GM21737 (cell line): ENCODE measurements at regions not wholly inside any gene's neighbourhood (a gene's known extent, or its start where the extent isn't known, plus 50 kb on each side); places are given as distances from the start of the nearest gene placed in this dataset.
"Not testable (repeated sequence)": the region's sequence is repeated elsewhere in the genome, so short reads cannot be mapped to it uniquely, and the experiment has no call there.

Experiments used
- ATAC-seq: cut with Tn5 transposase; IDR thresholded peaks from one replicate; pipeline ENCODE4 v1.9.1; 2021; ENCODE audit warnings: mild to moderate bottlenecking, moderate library complexity; ENCODE audit not compliant: unreplicated experiment

DNA sequence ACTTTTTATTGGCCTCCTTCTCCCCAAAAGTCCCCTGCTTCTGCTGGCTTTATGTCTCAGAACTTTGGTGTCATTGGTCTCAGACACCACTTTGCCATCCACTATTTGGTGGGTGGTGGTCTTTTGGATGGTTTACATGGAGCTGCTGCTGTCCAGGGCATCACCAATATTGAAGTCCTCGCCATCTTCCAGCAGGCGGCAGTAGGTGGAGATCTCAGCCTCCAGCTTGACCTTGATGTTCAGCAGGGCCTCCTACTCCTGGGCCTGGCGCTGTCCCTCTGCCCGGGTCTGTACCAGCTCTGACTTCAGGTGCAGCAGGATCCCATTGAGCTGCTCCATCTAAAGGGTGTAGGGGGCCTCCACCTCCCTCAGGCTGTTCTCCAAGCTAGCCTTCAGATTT lies 148.4 kb upstream of the FOXA2 start:
- no peak for ATAC-seq

DNA sequence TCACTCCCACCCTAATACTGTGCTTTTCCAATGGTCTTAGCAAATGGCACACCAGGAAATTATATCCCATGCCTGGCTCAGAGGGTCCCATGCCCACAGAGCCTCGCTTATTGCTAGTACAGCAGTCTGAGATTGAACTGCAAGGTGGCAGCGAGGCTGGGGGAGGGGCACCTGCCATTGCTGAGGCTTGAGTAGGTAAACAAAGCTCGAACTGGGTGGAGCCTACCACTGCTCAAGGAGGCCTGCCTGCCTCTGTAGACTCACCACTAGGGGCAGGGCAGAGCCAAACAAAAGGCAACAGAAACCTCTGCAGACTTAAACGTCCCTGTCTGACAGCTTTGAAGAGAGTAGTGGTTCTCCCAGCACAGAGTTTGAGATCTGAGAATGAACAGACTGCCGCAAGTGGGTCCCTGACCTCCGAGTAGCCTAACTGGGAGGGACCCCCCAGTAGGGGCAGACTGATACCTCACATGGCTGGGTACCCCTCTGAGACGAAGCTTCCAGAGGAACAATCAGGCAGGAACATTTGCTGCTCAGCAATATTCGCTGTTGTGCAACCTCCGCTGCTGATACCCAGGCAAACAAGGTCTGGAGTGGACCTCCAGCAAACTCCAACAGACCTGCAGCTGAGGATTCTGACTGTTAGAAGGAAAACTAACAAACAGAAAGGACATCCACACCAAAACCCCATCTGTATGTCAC lies 150.7 kb upstream of the FOXA2 start:
- not testable (repeated sequence) for ATAC-seq

DNA sequence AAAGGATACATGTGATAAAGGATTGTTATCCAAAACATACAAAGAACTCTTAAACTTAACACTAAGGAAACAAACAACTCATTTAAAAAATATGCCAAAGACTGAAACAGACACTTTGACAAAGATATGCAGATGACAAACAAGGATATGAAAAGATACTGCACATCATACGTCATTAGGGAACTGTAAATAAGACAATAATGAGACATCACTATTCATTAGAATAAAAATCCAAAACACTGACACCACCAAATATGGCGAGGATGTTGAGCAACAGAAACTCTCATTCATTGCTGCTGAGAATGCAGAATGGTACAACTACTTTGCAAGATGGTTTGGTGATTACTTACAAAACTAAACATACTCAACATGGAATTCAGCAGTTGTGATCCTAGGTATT lies 156.5 kb upstream of the FOXA2 start:
- no peak for ATAC-seq

DNA sequence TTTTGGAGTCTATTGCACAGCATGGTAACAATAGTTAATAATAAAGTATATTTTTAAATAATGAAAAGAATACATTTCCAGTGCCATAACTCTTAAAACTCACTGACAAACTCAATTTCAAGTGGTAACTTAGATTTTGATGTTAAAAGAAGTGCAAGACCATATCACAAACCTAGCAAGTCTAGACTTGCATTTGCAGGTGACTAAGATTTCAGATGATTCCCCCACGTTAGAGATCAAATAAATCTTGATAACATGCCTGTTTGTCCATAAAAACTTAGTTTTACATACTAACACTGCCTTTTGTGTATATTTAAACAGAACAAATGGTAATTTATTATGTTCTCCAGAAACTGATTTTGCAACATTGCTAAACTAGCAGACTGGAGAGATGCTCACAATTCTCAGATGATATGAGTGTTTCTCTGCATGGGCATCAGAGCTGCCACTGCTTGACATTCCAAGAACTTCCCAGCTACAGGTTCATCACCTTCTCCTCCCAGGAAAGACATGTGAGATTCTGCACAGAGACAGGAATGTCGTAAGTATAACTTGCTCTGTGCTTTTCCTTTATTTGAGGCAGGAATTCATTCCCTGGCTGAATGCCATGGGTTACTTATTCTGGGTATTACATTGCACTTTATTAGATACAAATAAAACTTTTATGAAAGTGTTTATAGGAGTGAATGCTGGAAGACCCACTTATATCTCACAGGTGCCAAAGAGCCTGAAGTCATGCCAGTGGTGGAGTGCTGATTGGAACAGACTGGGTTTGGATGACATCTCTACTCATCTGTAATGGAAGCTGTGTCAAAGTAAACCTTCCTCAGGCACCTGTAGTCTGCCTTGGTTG lies 160.2 kb upstream of the FOXA2 start:
- ATAC-seq: no peak

DNA sequence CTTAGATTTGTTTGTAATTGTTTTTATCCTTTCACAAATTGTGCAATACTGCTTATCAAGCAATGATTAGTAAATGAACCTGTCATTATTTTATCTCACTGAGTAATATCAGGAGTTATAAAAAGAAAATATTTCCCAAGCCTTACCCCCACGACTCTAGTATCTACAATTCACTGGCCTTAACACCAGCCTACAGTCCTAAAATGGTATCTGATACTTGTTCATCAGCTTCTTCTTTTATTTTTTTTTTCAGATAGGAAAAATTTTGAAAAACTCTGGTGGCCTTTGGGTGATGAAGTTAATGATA lies 160.8 kb upstream of the FOXA2 start:
- no peak for ATAC-seq

DNA sequence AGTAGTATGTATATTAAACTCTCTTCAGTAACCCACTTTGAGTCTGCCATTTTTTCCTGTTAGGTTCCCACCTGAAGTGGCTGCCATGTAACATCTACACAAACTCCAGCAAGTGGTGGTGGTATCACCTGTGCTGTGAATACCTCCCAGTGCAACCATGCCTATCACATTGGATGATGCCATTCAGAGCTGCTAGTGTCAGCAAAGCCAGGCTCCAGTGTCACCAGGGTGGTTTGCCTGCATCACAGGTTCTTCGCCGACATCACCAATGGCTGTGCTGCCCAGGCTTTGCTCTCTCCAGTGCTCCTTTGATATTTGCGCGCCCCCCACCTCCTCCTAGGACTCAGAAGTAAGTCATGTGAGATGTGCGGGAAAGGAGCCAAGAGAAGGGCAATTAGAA lies 162.6 kb upstream of the FOXA2 start:
- ATAC-seq: no peak

DNA sequence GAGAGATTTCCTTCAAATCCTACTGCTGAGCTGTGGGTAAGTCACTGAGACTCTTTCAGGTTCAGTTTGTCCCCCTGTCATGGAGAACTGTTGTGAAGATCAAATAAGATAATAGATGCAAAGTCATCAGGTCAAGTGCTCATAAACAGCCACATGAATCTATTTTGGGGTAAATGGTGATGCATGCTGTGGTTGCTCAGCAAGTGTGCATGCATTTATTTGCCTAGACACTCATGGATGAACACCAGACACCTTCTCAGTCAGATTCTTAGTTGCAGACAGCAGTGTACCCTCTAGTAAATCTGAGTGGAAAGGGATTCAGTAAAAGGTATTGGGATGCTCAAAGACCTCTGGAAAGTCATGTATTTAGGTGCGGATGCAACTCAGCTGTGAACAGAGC lies 168.0 kb upstream of the FOXA2 start:
- no peak for ATAC-seq

DNA sequence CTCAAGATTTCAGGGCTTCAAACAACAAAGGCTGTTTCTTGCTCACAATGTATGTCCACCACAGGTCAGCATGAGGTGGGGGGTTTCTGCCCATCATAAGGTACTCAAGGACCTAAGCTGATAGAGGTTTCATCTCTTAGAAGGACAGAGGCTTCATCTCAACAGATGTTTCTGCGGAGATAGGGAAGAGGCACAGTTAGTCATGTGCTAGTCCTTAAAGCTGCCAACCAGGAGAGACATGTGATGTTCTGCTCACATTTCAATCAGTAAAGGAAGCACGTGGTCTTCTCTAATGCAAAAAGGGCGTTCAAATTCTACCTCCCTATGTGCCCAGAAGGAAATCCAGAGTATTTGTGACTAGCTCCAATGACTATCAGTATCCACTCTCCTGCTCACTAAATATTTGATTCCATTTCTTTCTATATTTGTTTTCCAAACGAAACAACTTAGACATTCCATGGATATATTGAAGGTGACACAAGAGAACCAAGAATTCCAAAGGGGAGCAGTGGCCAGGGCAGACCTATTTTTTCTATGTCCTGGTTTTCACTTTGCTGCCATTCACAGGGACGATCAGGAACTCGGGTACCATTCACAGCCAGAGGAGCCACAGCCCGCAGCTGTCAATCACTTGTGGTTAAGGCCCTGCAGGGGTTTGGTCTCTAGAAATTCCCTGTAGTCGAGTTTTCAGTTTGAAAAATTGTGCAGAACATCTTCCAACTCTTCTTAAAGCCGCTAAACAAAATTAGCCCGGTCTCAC lies 173.2 kb upstream of the FOXA2 start:
- no peak for ATAC-seq

DNA sequence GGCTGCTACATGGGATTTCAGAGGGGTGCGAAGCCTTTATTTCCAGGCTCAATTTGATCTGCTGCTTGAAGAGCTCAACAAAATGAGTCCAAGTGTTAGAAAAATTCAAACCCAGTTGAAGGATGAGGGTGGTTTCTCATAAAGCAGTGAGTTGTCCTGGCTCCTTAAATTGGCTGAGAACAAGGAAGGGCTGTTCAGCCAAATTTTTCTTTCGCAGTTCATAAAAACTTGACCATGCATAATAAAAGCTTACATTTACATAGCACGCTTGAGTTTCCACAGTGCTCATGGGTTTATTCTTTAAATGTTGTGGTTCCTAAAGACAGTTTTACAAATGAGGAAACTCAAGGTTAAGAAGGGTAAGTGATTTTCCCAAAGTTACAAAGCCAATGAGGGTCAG lies 174.4 kb upstream of the FOXA2 start:
- ATAC-seq: no peak

DNA sequence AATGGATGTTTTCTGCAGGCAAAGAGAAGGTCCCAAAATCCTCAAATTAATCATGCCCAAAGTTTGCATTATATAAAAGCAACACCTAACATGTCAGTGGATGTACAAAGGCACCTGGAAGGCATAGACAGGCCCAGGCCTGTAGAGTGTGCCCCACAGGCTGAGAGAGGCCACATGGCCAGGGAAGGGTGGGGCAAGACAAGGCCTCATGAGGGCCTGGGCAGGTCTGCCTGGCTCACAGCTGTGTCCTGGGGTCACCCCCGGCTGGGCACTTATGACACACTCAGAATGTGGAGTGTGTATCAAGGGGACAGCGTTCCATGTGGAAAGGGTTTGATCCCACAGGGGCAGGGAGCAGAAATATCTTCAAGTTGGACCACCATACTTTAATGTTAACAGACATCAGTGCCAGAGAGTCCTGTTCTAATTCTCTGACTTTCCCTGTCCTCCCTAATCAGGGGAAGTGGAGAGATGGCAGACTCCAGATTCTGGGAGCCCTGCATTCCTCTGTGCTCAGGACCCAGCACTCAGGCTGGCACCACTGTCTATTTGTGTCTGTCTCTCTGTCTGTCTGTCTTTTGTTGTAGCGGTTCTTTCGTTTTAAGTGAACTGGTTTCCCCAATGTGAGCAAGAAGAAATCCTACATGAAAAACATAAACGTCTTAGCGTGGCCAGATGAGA lies 178.3 kb upstream of the FOXA2 start:
- ATAC-seq: no peak

DNA sequence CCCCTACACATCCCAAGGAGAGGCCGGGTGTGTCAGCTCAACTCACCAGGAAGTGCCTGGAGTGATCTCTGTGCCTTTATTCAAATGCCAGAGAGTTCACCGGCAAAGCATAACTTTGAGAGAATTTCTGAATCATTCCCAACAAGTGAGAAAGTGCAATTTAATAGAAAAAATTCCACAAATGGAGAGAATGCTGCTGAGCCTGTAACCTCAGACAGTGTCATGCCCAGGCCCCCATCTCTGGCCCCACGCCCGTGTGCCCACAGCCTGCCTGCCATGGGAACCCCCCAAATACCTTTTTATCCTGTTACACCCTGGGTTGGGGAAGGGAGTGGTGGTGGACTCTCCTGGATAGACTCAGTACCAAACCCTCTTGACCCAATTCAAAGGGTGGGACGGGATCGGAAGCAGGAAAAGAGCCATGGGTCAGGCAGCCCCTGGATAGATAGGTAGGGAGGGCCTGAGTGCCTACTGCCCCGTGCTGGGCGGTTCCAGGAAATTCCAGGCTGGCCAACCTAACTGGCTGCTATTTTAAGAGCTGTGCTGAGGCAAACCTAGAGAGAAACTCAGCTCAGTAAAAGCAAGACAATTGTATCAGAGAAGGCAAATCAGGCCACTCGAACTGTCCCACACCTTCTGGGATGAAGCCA lies 179.0 kb upstream of the FOXA2 start:
- ATAC-seq: no peak

DNA sequence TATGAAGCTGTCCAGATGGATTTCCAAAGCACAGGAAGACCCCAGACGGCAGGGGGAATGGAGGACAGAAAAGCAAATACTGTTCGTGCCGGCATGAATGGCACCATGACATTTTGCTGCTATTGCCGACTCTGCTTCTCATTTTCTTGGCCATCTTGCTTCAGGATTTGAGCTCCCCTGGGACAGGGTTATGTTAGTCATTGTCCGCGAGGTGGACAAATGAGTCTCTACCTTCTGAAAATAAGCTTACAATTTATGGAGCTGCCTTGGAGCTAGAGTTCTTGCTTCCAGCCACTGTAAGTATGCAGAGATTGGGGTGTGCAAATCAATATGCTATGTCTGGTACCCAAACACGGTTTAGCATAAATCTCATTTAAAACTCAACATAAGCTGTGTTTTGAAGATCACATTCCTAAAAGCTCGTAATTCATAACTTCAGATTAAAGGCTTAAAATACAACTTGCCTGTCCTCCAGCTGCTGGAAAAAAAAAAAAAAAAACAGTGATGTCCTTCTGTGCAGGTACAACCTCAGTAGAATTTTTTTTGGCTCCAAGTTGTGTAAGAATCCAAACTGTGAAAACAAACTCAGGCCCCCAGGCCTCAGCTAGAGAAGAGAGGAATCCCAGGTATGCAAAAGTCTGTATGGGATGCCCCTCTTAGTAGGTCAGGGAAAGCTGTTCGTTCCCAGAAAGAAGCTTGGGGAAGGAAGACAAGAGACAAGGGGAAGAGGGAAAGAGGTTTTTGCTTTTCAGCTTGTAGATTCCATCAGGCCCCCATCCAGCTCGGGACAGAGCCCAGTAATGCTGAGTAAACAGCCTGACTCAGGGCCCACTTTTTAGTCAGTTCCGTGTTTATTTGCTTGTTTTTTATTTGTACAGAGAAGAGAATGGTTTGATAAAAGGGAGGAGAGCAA lies 184.2 kb upstream of the FOXA2 start:
- no peak for ATAC-seq

DNA sequence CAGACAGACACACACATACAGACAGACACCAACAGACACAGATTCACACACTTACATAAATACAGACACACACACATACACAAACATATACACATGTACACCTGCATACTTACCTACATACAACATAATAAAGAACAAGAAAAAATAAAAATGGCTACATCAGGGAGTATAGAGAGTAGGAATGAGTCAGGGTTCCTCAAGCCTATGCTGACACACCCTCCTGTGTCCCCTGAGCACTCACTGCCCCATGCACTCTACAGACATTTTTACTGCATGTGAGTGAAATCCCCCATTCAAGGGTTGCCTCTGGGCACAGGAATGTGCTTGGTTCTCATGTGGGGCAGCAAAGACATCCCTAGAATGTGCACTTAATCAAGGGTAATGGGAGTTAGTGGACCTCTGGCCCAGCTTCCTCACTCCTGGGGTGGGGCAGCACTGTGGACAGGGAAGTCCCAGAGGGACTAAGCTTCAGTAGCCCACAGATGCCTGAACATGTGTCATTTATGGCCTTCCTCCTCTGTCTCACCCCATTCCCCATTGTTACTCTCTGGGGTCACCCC lies 185.9 kb upstream of the FOXA2 start:
- no peak for ATAC-seq

DNA sequence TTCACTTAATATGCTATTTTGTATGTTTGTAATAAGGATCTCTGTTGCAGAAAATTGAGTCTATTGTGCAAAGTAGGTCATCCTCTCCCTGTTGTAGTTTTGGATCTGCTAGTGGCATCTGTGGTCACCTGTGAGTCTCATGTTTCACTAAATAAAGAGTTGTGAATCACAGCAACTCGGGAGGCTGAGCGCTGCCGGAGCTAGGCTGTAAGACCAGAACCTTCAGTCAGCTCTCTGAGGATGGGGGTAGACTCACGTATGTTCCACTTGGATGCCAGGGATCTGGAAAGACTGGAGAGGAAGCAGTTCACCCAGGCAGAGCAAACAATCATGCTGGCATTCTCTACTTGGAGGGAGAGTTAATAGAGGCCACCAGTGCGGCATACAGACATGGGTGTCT lies 187.3 kb upstream of the FOXA2 start:
- ATAC-seq: no peak

DNA sequence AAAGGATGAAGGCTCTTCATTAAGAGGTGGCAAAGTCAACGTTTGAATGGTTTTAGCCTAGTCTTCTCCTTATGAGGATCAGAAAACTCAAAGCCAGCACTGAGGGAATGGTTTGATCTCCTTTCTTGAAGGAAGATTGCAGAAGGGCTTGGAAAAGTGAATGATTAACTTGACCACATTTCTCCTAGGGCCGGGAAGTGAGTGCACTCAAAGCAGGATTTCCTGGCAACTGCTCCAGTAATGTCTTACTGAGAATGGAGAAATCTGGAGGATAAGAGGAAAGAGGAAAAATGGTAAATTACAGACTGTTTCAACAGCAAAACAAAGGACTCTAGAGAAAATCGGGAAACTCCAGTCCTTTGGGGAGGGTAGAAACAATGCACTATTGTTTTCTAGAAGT lies 189.0 kb upstream of the FOXA2 start:
- ATAC-seq: no peak

DNA sequence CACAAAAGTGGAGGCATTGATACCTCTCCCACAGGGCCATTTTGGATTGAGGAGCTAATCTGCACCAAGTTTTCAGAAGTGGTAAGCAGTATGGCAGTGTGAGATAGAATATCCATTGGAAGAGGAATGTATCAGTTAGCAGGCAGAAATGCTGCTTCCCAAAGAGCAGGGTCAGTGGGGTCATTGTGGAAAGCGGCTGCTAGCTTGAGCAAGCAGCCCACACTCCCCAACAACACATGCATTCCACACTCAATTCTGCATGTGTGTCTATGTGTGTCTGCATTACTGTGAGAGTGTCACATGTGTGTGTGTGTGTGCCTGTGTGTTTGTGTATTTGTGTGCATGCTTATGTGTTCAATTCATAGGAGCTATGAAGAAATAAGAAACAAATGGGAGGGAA lies 190.9 kb upstream of the FOXA2 start:
- no peak for ATAC-seq

DNA sequence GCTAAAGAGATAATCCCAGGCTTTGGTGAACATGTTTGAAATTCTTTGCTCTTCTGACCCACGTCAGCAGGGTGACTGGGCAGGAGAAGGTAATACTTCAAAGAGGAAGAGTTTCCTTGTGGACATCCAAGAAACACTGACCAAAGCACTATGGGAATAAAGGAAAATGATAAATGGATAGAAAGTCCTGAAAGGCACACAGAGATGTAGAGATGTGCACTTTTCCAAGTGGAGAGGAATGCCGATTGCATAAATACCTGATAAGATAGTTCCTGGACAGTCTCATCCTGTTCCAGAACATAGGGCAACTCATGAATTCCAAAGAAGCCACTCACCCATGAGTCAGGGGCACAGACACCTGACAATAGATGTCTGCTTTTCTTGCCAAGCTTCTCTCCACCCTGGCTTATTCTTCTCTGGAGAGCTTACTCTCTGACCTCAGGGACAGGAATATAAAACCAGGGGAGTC lies 191.3 kb upstream of the FOXA2 start:
- no peak for ATAC-seq

DNA sequence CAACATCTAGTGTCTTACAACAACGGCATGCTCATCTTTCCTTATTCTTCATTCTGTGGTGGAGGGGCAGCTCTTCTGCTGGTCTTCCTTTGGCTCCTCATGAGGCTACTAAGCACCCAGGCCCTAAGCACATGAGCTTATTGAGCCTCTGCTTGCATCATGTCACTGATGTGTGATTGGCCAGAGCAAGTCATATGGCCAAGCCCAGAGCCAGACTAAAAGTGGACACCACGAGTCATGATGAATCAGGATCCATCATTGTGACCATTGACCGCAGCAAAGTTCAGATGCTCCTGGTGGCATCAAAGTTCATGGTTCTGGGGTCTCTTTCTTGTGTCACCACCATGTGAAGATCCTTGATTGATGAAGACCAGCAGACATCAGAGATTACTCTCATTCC lies 192.0 kb upstream of the FOXA2 start:
- ATAC-seq: no peak

DNA sequence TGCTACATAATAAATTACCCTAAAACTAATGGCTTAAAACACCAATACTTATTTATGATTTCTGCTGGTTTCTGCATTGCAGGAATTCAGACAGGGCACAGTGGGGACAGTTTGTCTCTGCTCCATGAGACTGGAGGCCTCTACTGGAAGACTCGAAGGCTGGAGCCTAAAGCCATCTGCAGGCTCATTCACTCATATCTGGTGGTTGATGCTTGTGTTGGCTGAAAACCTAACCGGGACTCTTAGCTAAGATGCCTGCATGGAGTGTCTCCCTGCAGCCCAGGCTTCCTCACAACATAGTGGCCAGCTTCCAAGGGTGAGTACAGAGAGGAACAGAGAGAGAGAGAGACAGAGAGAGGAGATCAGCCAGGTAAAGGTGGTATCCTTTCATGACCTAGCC lies 195.5 kb upstream of the FOXA2 start:
- no peak for ATAC-seq
